GM12878 (cell line): ENCODE measurements at regions not wholly inside any gene's neighbourhood (a gene's known extent, or its start where the extent isn't known, plus 50 kb on each side); places are given as distances from the start of the nearest gene placed in this dataset.

Source experiments
- BACH1 ChIP-seq: fragments of 450-650 bp; IDR thresholded peaks from 2 replicates; pipeline ENCODE4 v1.6.1; 2017; ENCODE audit warnings: mild to moderate bottlenecking, borderline replicate concordance
- CBX5 ChIP-seq: sonication (generic); IDR thresholded peaks from 2 replicates; pipeline ENCODE4 v1.6.1; 2016; ENCODE audit warnings: low read depth, moderate library complexity, mild to moderate bottlenecking, inconsistent platforms
- CREB1 ChIP-seq: IDR thresholded peaks from 2 replicates; pipeline ENCODE4 v1.6.1; 2012; ENCODE audit warnings: low read depth, mild to moderate bottlenecking, inconsistent platforms
- EED ChIP-seq: sonication (generic); IDR thresholded peaks from 2 replicates; pipeline ENCODE4 v1.6.1; 2016; ENCODE audit warnings: antibody characterized with exemption, low read depth
- EGR1 ChIP-seq, 2 experiments: IDR thresholded peaks; 1 replicate in 1 of 2; 2 replicates in 1 of 2; pipeline ENCODE4 v1.6.1; 2011 to 2012; ENCODE audit warnings: low read depth in 2 of 2, low read length in 2 of 2, borderline replicate concordance in 1 of 2, mild to moderate bottlenecking in 1 of 2, moderate library complexity in 1 of 2
- ESRRA ChIP-seq: IDR thresholded peaks from 2 replicates; pipeline ENCODE4 v1.6.1; 2012; ENCODE audit warnings: mild to moderate bottlenecking, low read length, improper control_type of control experiment
- FOXM1 ChIP-seq: IDR thresholded peaks from 2 replicates; pipeline ENCODE4 v1.6.1; 2012; ENCODE audit warnings: low read depth, mild to moderate bottlenecking, inconsistent platforms, low read length, moderate library complexity
- IKZF1 ChIP-seq: fragments of 450-650 bp; conservative IDR thresholded peaks from 2 replicates; pipeline ENCODE4 v1.6.1; 2017; ENCODE audit warnings: antibody characterized with exemption, mild to moderate bottlenecking
- IKZF2 ChIP-seq, 2 experiments: fragments of 450-650 bp; IDR thresholded peaks; 2 replicates each; pipeline ENCODE4 v1.6.1; 2017; ENCODE audit warnings: mild to moderate bottlenecking in 2 of 2, moderate library complexity in 2 of 2
- IRF5 ChIP-seq: fragments of 450-650 bp; IDR thresholded peaks from 2 replicates; pipeline ENCODE4 v1.6.1; 2017; ENCODE audit warnings: borderline replicate concordance
- MAX ChIP-seq: IDR thresholded peaks from 2 replicates; pipeline ENCODE4 v1.6.1; 2012; ENCODE audit warnings: low read depth, low read length, improper control_type of control experiment
- MTA3 ChIP-seq: IDR thresholded peaks from 2 replicates; pipeline ENCODE4 v1.6.1; 2012; ENCODE audit warnings: low read length, inconsistent platforms, borderline replicate concordance
- NFIC ChIP-seq: IDR thresholded peaks from 2 replicates; pipeline ENCODE4 v1.6.1; 2012; ENCODE audit warnings: low read depth, mild to moderate bottlenecking, inconsistent platforms, low read length, moderate library complexity
- NR2C1 ChIP-seq: fragments of 450-650 bp; IDR thresholded peaks from 2 replicates; pipeline ENCODE4 v1.6.1; 2017; ENCODE audit warnings: antibody characterized with exemption, mild to moderate bottlenecking, moderate library complexity
- NR2C2 ChIP-seq: IDR thresholded peaks from 2 replicates; pipeline ENCODE4 v1.6.1; 2011; ENCODE audit warnings: borderline replicate concordance, low read depth; ENCODE audit not compliant: control insufficient read depth, insufficient read length
- NRF1 ChIP-seq: conservative IDR thresholded peaks from 2 replicates; pipeline ENCODE4 v1.6.1; 2011; ENCODE audit warnings: mild to moderate bottlenecking, low read depth, low read length, improper control_type of control experiment
- PAX5 ChIP-seq: IDR thresholded peaks from 2 replicates; pipeline ENCODE4 v1.6.1; 2011; ENCODE audit warnings: low read depth, low read length, borderline replicate concordance
- POLR2A ChIP-seq: IDR thresholded peaks from 2 replicates; pipeline ENCODE4 v1.6.1; 2011; ENCODE audit warnings: low read depth, mild to moderate bottlenecking, low read length
- RAD21 ChIP-seq: IDR thresholded peaks from 2 replicates; pipeline ENCODE4 v1.6.1; 2011; ENCODE audit warnings: mild to moderate bottlenecking, low read depth, low read length, moderate library complexity; ENCODE audit not compliant: insufficient read depth
- RFX5 ChIP-seq: IDR thresholded peaks from 2 replicates; pipeline ENCODE4 v1.6.1; 2011; ENCODE audit warnings: low read depth, low read length, improper control_type of control experiment
- SKIL ChIP-seq: fragments of 450-650 bp; IDR thresholded peaks from 2 replicates; pipeline ENCODE4 v1.6.1; 2017; ENCODE audit warnings: mild to moderate bottlenecking, low read depth, inconsistent platforms; ENCODE audit not compliant: poor library complexity, severe bottlenecking
- SREBF2 ChIP-seq: IDR thresholded peaks from 2 replicates; pipeline ENCODE4 v1.6.1; 2012; ENCODE audit warnings: mild to moderate bottlenecking, low read length
- STAT3 ChIP-seq: IDR thresholded peaks from 2 replicates; pipeline ENCODE4 v1.6.1; 2011; ENCODE audit warnings: low read depth, low read length, improper control_type of control experiment
- TAF1 ChIP-seq: IDR thresholded peaks from 2 replicates; pipeline ENCODE4 v1.6.1; 2011; ENCODE audit warnings: mild to moderate bottlenecking, low read depth, low read length, borderline replicate concordance
- ZBED1 ChIP-seq: IDR thresholded peaks from 2 replicates; pipeline ENCODE4 v1.6.1; 2016; ENCODE audit warnings: borderline replicate concordance

GRCh38 chr2:20516646-20517341, 69.9 kb downstream of the RHOB start (continued):
- no peak for TF ChIP-seq NRF1
- TF ChIP-seq POLR2A: no peak
- TF ChIP-seq SREBF2: no peak
- no peak for TF ChIP-seq STAT3
- TF ChIP-seq IKZF2 (IDR thresholded peaks at IDR 0.05): peak; percentile 95
- TF ChIP-seq FOXM1: 0 out of 2 replicates have a peak, but pooled peaks have one; percentile 43
- peak; percentile 59; the same call in 1 of the 2 replicates for TF ChIP-seq PAX5
- TF ChIP-seq ESRRA: no peak
- TF ChIP-seq EED: peak; percentile 31; the same call in 1 of the 2 replicates
- no peak for TF ChIP-seq TAF1
- no peak for TF ChIP-seq ZBED1
- TF ChIP-seq CREB1: no peak
- TF ChIP-seq IKZF1: peak; percentile 90
- peak; percentile 46; the same call in 1 of the 2 replicates for TF ChIP-seq MTA3
- no peak for TF ChIP-seq EGR1 (IDR thresholded peaks at IDR 0.05; ENCODE audit: borderline replicate concordance in 1 of 2, low read depth in 2 of 2, low read length in 2 of 2)
- peak; percentile 41 for TF ChIP-seq SKIL
- TF ChIP-seq RFX5: no peak
- TF ChIP-seq NR2C2: no peak
- TF ChIP-seq BACH1: no peak
- TF ChIP-seq NFIC: peak; percentile 77
- no peak for TF ChIP-seq MAX
- no peak for TF ChIP-seq RAD21
- no peak for TF ChIP-seq IRF5
- no peak for TF ChIP-seq CBX5
- TF ChIP-seq NR2C1: no peak
